Adrenal gland (tissue), 5 donors: ENCODE measurements at regions not wholly inside any gene's neighbourhood (a gene's known extent, or its start where the extent isn't known, plus 50 kb on each side); places are given as distances from the start of the nearest gene placed in this dataset.

Source experiments
- CTCF ChIP-seq, 6 experiments: fragments of 450-650 bp in 4 of 6; fragments of 200-600 bp in 2 of 6; sonication (generic) in 1 of 6; IDR thresholded peaks; 1 replicate in 5 of 6; 2 replicates in 1 of 6; pipeline versions ENCODE4 v1.5.1 to v1.8.0; 2016 to 2021; ENCODE audit warnings: antibody characterized with exemption in 6 of 6, mild to moderate bottlenecking in 2 of 6, moderate library complexity in 1 of 6
- POLR2A ChIP-seq, 2 donors: fragments of 450-650 bp; IDR thresholded peaks; one replicate each; pipeline ENCODE4 v1.6.1; 2017; ENCODE audit warnings: antibody characterized with exemption in 2 of 2, mild to moderate bottlenecking in 2 of 2, moderate library complexity in 1 of 2
- donor health status: DM: no; HTN: no; CAD: no.

- TF ChIP-seq CTCF (IDR thresholded peaks at IDR 0.05) (no peak), POLR2A (IDR thresholded peaks at IDR 0.05) (no peak)
Measured at GRCh38 chr1:148373192-148373925, 109.7 kb downstream of the PPIAL4G start.
